AG09309 (cell line): ENCODE measurements at regions not wholly inside any gene's neighbourhood (a gene's known extent, or its start where the extent isn't known, plus 50 kb on each side); places are given as distances from the start of the nearest gene placed in this dataset.

ENCODE experiments used
- DNase-seq: peaks from one replicate; pipeline ENCODE4 v3.0.0-alpha.2; 2010; ENCODE audit warnings: low read depth
- H3K4me3 ChIP-seq: 2 replicates; pipeline ENCODE4 v1.5.1; 2011; ENCODE audit warnings: mild to moderate bottlenecking, low read depth, low read length, moderate library complexity; ENCODE audit not compliant: control insufficient read depth
- CTCF ChIP-seq: IDR thresholded peaks from 2 replicates; pipeline ENCODE4 v1.5.1; 2011; ENCODE audit warnings: mild to moderate bottlenecking, low read depth, low read length, inconsistent platforms; ENCODE audit not compliant: insufficient read depth, control insufficient read depth; ENCODE audit errors: missing control alignments

DNA sequence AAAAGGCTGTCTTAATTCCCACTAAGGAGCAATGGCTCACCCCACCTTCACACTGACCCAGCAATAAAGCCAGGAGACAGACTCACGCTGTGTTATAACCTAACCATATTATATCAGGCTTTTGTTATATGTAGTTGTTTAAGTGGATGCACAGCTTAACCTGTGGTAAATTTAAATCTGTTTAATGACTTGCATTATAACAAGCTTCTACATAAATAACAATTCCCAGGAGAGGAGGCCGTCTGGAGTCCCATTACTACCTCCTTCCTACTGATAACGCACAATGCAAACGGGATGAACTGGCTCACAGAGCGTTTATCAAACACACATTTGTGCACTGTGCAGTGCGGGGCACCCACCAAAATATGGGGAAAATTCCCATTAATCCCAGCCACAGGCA, 102.1 kb upstream of the MGMT start:
- no peak for DNase-seq
- no peak for TF ChIP-seq CTCF
- H3K4me3 ChIP-seq = no peak overlapping the region

- DNase-seq = no peak
- no peak for TF ChIP-seq CTCF
- no peak overlapping the region for H3K4me3 ChIP-seq
Measured at GRCh38 chr10:129365767-129366402, 101.2 kb upstream of the MGMT start.

- DNase-seq = no peak
- TF ChIP-seq CTCF = no peak
- H3K4me3 ChIP-seq = no peak overlapping the region
Measured at GRCh38 chr10:129366450-129366849, 100.6 kb upstream of the MGMT start.

GRCh38 chr10:129369566-129369965, 97.5 kb upstream of the MGMT start:
- TF ChIP-seq CTCF = no peak
- no peak overlapping the region for H3K4me3 ChIP-seq
- DNase-seq = no peak

DNA sequence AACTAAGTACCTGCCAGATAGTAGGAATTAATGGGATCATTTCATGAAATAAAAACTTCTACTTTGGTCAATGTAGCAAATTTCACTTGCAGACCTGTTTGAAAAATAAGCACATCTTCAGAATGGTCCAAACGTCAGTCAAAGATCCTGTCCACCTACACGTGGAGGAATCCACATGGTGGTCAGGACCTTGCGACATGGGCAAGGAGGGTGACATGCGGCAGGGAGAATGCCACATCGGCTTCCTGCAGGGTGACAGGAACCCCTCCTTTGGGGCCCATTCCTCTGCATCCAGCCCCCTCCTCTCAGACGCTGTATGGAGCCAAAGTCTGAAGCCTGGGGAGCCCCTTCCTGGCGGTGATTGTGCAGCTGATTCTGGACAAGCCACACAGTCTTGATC, 95.5 kb upstream of the MGMT start:
- no peak for TF ChIP-seq CTCF
- no peak overlapping the region for H3K4me3 ChIP-seq
- DNase-seq = no peak

DNA sequence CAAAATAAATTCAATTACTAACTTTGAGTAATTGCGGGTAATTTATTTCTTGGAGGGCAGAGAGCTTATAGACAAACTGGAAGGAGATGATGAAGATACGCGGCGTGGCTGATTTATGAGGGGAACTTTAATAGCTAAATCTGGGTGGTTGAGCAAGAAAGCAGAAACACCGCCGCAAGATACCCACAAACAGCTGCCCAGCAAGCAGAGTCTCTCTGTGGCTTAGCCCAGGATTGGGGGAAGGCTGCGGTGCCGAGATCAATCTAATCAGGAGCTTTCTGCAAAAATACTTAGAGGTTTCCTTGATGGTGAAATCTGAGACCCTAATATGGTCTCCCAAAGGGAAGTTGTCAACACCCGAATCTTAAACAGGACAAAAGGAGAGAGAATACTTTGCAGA, 94.9 kb upstream of the MGMT start:
- DNase-seq = no peak
- no peak overlapping the region for H3K4me3 ChIP-seq
- no peak for TF ChIP-seq CTCF

DNA sequence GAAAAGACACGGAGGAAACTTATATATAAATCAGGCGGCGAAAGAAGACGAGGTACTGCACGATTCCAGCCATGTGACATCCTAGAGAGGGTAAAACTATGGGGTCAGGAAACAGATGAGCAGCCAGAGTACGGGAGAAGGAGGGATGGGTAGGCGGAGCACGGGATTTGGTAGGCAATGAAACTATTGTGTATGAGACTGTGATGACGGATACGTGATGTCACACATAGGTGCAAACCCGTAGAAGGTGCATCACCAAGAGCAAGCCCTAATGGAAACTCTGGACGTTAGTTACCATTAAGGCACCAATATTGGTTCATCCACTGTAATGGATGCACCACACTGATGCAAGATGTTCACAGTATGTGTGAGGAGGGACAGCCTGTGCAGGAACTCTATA, 93.8 kb upstream of the MGMT start:
- H3K4me3 ChIP-seq = no peak overlapping the region
- TF ChIP-seq CTCF = no peak
- DNase-seq = no peak
